ENCODE measurements at regions not wholly inside any gene's neighbourhood (a gene's known extent, or its start where the extent isn't known, plus 50 kb on each side); places are given as distances from the start of the nearest gene placed in this dataset.

GRCh38 chr11:34570584-34570983 lies 50.3 kb upstream of the EHF start:
- no peak for TF ChIP-seq EZH2 (IDR thresholded peaks at IDR 0.05; ENCODE audit: insufficient read depth, poor library complexity, severe bottlenecking)
- TF ChIP-seq EZH2phosphoT487 (IDR thresholded peaks at IDR 0.05; ENCODE audit: insufficient read depth, low read depth), result no peak
